GM19455 (cell line): ENCODE measurements at regions not wholly inside any gene's neighbourhood (a gene's known extent, or its start where the extent isn't known, plus 50 kb on each side); places are given as distances from the start of the nearest gene placed in this dataset.
"Not testable (repeated sequence)": the region's sequence is repeated elsewhere in the genome, so short reads cannot be mapped to it uniquely, and the experiment has no call there.

Experiments used
- ATAC-seq: cut with Tn5 transposase; IDR thresholded peaks from one replicate; pipeline ENCODE4 v1.9.1; 2021; ENCODE audit not compliant: unreplicated experiment

GRCh38 chr7:113030489-113030888 is 56.1 kb downstream of the GPR85 start:
- ATAC-seq: no peak

GRCh38 chr7:113026941-113027340 is 59.7 kb downstream of the GPR85 start:
- no peak for ATAC-seq

- not testable (repeated sequence) for ATAC-seq
Measured at GRCh38 chr7:113017144-113017857, 69.3 kb downstream of the GPR85 start.

DNA sequence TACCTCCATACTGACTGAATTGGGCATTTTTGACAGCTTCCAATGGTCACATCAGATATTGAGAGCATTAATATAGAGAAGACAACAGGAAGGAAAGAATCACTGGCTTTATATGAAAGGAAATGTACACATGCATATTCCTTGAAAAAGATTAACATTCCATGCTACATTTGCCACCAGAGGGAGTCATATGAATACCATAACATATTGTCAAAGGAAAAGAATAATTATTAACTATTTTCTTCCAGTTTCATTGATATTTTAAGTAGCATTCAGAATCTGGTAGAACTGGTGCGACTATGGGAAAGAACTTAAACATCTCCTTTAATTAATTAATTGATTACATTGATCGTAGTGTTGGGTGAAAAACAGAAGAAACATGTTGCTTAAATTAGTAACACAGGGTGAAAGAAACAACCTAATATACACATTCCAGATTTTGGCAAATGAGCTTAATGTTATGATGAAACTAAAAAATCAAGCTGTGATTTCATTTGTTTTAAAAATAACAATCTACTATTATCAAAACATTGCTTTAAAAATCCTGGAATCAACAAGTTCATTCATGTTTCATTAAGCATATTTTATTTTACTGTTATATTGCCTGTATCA is 71.5 kb downstream of the GPR85 start:
- ATAC-seq: no peak

GRCh38 chr7:113013761-113014449 is 72.7 kb downstream of the GPR85 start:
- no peak for ATAC-seq

- not testable (repeated sequence) for ATAC-seq
Measured at GRCh38 chr7:113012862-113013261, 73.8 kb downstream of the GPR85 start.

DNA sequence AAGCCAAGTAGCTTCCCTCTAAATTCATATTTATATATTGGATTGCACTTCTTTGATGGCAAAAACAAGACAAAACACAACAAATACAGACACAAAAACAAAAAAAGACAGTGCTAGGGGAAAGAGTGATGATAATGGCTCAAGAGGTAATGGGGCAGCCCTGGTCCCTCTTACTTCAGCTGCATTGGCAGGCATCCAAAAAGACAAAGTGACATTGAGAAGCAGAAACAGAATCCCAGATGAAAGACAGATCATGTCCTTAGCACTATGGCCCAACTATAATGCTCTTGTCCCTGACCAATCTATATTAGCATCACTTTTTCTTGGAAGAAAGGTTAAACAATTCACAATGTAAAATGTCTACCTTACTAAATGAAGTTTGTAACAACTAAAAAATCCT is 76.2 kb downstream of the GPR85 start:
- no peak for ATAC-seq

- ATAC-seq: no peak
Measured at GRCh38 chr7:113008755-113009154, 77.9 kb downstream of the GPR85 start.

GRCh38 chr7:113004726-113005454 is 81.7 kb downstream of the GPR85 start:
- no peak for ATAC-seq

GRCh38 chr7:113000316-113001020 is 86.2 kb downstream of the GPR85 start:
- peak; percentile 78 for ATAC-seq

- ATAC-seq: no peak
Measured at GRCh38 chr7:112997831-112998230, 88.8 kb downstream of the GPR85 start.

GRCh38 chr7:112996331-112996871 is 90.2 kb downstream of the GPR85 start:
- no peak for ATAC-seq

DNA sequence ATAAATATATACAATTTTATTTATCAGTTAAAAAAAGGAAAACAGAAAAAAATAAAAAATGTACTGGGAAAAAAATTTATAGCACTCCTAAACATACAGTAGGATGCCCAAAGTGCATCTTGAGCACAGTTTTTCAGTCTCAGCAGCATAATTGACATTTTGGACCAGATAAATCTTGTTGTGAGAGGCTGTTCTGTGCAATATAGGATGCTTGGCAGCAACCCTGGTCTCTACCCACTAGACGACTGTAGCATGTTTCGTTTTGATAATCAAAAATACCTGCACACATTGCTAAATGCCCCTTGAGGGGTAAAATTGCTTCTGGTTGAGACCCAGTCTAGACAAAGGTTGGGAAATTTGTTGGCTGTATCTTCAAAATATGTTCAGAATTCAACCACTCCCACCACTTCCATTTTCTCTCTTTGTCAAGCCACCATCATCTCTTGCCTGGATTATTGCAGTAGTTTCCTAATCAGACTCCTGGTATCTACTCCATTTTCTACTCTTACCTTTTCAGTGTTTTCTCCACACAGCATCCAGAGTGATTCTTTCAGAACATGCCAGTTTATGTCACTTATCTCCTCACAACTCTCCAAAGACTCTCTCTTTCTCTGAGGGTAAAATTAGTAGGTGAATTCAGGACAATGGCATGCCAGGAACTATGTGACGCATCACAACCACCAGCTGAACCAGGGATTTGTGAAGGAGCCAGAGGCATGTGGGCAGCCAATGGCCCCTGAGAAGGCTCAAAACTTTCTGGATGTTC is 91.4 kb downstream of the GPR85 start:
- ATAC-seq: no peak

- no peak for ATAC-seq
Measured at GRCh38 chr7:112994656-112995055, 92.0 kb downstream of the GPR85 start.

DNA sequence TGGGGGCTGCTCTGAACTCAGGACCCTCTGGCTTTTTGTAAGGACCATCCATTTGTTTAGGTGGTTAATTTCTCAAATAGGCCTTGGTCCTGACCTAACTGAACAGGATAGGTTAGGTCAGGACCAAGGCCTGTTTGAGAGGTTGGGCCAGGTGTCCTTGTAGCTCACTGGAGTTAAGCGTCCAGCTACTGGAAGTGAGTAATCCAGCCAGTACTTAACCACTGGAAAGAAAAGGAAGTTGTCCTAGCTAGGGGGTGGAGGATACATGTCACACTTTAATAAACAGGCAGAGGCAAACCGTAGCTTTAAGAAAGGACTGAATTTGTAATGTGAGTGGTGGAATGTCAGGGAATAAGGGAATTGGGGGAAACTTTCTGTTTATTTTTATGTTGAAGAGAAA is 96.0 kb downstream of the GPR85 start:
- no peak for ATAC-seq

DNA sequence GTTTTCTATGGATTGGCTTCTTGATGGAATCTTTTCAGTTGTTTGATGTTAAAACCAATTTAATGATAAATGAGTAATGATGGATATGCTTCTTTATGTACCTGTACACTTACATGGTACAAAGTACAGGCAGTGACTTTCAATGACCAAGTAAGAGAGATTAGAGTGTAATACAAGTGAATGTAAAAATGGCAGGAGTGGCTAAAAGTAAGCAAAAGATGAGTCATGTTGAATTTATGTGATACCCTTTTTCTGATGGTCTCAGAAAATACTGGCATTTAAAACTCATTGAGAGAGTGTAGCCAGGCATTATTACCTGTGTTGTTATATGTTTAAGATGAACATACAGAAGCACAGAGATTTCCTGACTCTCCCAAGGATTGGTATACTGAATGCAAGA is 97.1 kb downstream of the GPR85 start:
- ATAC-seq: no peak

DNA sequence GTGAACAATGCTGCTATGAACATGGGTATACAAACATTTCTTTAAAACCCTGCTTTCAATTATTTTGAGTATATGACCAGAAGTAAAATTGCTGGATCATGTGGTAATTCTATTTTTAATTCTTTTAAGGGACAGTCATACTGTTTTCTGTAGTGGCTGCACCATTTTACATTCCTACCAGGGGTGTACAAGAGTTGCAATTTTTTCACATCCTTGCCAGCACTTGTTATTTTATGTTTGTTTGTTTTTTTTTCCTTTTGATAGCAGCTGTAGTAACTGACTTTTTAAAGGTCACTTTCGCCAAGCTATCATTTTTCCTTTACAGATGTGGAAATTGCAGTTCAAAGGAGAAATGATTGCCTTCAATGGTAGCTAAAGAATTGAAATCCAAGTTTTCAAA is 99.5 kb downstream of the GPR85 start:
- no peak for ATAC-seq

GRCh38 chr7:112986256-112987031 is 100.2 kb downstream of the GPR85 start:
- ATAC-seq: no peak

- no peak for ATAC-seq
Measured at GRCh38 chr7:112985377-112985987, 101.1 kb downstream of the GPR85 start.
